ENCODE measurements at regions not wholly inside any gene's neighbourhood (a gene's known extent, or its start where the extent isn't known, plus 50 kb on each side); places are given as distances from the start of the nearest gene placed in this dataset.
"Not testable (repeated sequence)": the region's sequence is repeated elsewhere in the genome, so short reads cannot be mapped to it uniquely, and the experiment has no call there.

GRCh38 chr12:91743280-91743679 is 402.4 kb downstream of the BTG1 start:
- no peak overlapping the region for H3K4me3 ChIP-seq (ENCODE audit: low read depth, low read length)
- DNase-seq, result peak; percentile 21
- TF ChIP-seq CTCF (IDR thresholded peaks at IDR 0.05; ENCODE audit: low read depth, low read length), result no peak
- no peaks in the 10 kb centered on the region for H3K9me3 ChIP-seq
- no peaks in the 10 kb centered on the region; the same call in 1 of the 2 replicates for H3K27me3 ChIP-seq
- H3K36me3 ChIP-seq, result no peaks in the 10 kb centered on the region
- peaks cover 26% of the 10 kb centered on the region for H3K4me1 ChIP-seq

- Histone ChIP-seq H3K36me3 (no peaks in the 10 kb centered on the region), H3K4me3 (ENCODE audit: low read depth, low read length) (no peak overlapping the region), H3K27me3 (no peaks in the 10 kb centered on the region; the same call in 1 of the 2 replicates), H3K9me3 (no peaks in the 10 kb centered on the region), H3K4me1 (peaks cover 26% of the 10 kb centered on the region)
- no peak for DNase-seq
- TF ChIP-seq CTCF (IDR thresholded peaks at IDR 0.05; ENCODE audit: low read depth, low read length), result no peak
Observed at GRCh38 chr12:91741932-91742331, 403.7 kb downstream of the BTG1 start.

- not testable (repeated sequence) for DNase-seq
Observed at GRCh38 chr12:91733846-91734245, 411.8 kb downstream of the BTG1 start.

GRCh38 chr12:91732086-91732485 is 413.6 kb downstream of the BTG1 start:
- Histone ChIP-seq H3K36me3 (no peaks in the 10 kb centered on the region), H3K9me3 (no peaks in the 10 kb centered on the region), H3K4me3 (ENCODE audit: low read depth, low read length) (no peak overlapping the region), H3K27me3 (no peaks in the 10 kb centered on the region), H3K4me1 (no peaks in the 10 kb centered on the region)
- TF ChIP-seq CTCF (IDR thresholded peaks at IDR 0.05; ENCODE audit: low read depth, low read length), result no peak
- DNase-seq, result no peak

More at GRCh38 chr12:91733846-91734245, 411.8 kb downstream of the BTG1 start:
- not testable (repeated sequence) for H3K9me3 ChIP-seq; H3K4me3 ChIP-seq (ENCODE audit: low read depth, low read length); H3K4me1 ChIP-seq; H3K27me3 ChIP-seq; H3K36me3 ChIP-seq

GRCh38 chr12:91729543-91729942 is 416.1 kb downstream of the BTG1 start:
- H3K4me3 ChIP-seq (ENCODE audit: low read depth, low read length), result no peak overlapping the region
- H3K27me3 ChIP-seq, result no peaks in the 10 kb centered on the region
- TF ChIP-seq CTCF (IDR thresholded peaks at IDR 0.05; ENCODE audit: low read depth, low read length), result no peak
- H3K9me3 ChIP-seq, result no peaks in the 10 kb centered on the region
- no peaks in the 10 kb centered on the region for H3K4me1 ChIP-seq
- no peak for DNase-seq
- H3K36me3 ChIP-seq, result no peaks in the 10 kb centered on the region

GRCh38 chr12:91723191-91723590 is 422.5 kb downstream of the BTG1 start:
- Histone ChIP-seq H3K27me3 (no peaks in the 10 kb centered on the region), H3K36me3 (no peaks in the 10 kb centered on the region), H3K4me1 (no peaks in the 10 kb centered on the region), H3K9me3 (no peaks in the 10 kb centered on the region), H3K4me3 (ENCODE audit: low read depth, low read length) (no peak overlapping the region)
- DNase-seq, result no peak
- no peak for TF ChIP-seq CTCF (IDR thresholded peaks at IDR 0.05; ENCODE audit: low read depth, low read length)

GRCh38 chr12:91722072-91722471 is 423.6 kb downstream of the BTG1 start:
- Histone ChIP-seq H3K9me3 (no peaks in the 10 kb centered on the region), H3K27me3 (no peaks in the 10 kb centered on the region), H3K4me3 (ENCODE audit: low read depth, low read length) (no peak overlapping the region), H3K4me1 (peaks cover 5% of the 10 kb centered on the region; the same call in 1 of the 2 replicates), H3K36me3 (no peaks in the 10 kb centered on the region)
- no peak for TF ChIP-seq CTCF (IDR thresholded peaks at IDR 0.05; ENCODE audit: low read depth, low read length)
- DNase-seq, result no peak

Measured in BE2C (cell line).